Endothelial cell of umbilical vein (primary cell): ENCODE measurements at regions not wholly inside any gene's neighbourhood (a gene's known extent, or its start where the extent isn't known, plus 50 kb on each side); places are given as distances from the start of the nearest gene placed in this dataset.

Experiments
- BruUV-seq: library from RNA; stranded (reverse); fragments of 400-500 nt; replicated peaks from 2 replicates; lab custom pipeline; 2021; lab: Mats Ljungman, UMichigan
- CTCF ChIA-PET: fragments of 300-600, 350-600 bp; sonication (Branson Sonifier 250); formaldehyde crosslinking; loops from one replicate; lab custom pipeline; 2021; ENCODE audit warnings: antibody characterized with exemption, inconsistent platforms; lab: Charles Lee
- POLR2A ChIA-PET: fragments of 300-600, 350-600 bp; sonication (Branson Sonifier 250); formaldehyde crosslinking; loops from one replicate; lab custom pipeline; 2021; ENCODE audit warnings: antibody characterized with exemption, inconsistent platforms; lab: Charles Lee
- DNase-seq: peaks from one replicate; pipeline ENCODE4 v3.0.0-alpha.2; 2011; ENCODE audit warnings: low read depth, low spot score
- FAIRE-seq: peaks from 2 replicates; lab custom pipeline; 2011; peaks lifted over from hg19 to GRCh38; lab: Jason Lieb, UNC
- H2AFZ ChIP-seq: 2 replicates; pipeline ENCODE4 v1.6.0; 2012; ENCODE audit warnings: low read depth, low read length, control low read depth, inconsistent platforms
- H3K27ac ChIP-seq: 2 replicates; pipeline ENCODE4 v1.5.1; 2011; ENCODE audit warnings: low read depth, mild to moderate bottlenecking, control low read depth, low read length, moderate library complexity; ENCODE audit not compliant: insufficient read depth
- H3K27me3 ChIP-seq, 2 experiments: 2 replicates each; pipeline versions ENCODE4 v1.6.0 to v1.6.1; 2011; ENCODE audit warnings: low read length in 2 of 2, mixed read lengths in 1 of 2; ENCODE audit not compliant: control insufficient read depth in 2 of 2, insufficient read depth in 2 of 2
- H3K36me3 ChIP-seq, 2 experiments: 2 replicates in 1 of 2; 3 replicates in 1 of 2; pipeline ENCODE4 v1.5.1; 2011; ENCODE audit warnings: low read length in 2 of 2, mild to moderate bottlenecking in 1 of 2, moderate library complexity in 1 of 2; ENCODE audit not compliant: control insufficient read depth in 2 of 2, insufficient read depth in 2 of 2; ENCODE audit errors: extremely low read depth in 1 of 2
- H3K4me1 ChIP-seq: 3 replicates; pipeline ENCODE4 v1.5.1; 2011; ENCODE audit warnings: mild to moderate bottlenecking, low read length; ENCODE audit not compliant: control insufficient read depth, insufficient read depth; ENCODE audit errors: extremely low read depth
- H3K4me2 ChIP-seq: 2 replicates; pipeline ENCODE4 v1.6.1; 2011; ENCODE audit warnings: low read length, control low read depth, mixed read lengths; ENCODE audit not compliant: insufficient read depth
- H3K4me3 ChIP-seq, 3 experiments: fragments of 200-600 bp in 1 of 3; sonication (generic), shearing (Covaris generic) in 1 of 3; replicated peaks in 1 of 3; 2 replicates each; pipeline ENCODE4 v1.5.1; 2011 to 2016; ENCODE audit warnings: control low read depth in 3 of 3, low read length in 3 of 3, mild to moderate bottlenecking in 2 of 3, inconsistent platforms in 1 of 3, low read depth in 1 of 3, moderate library complexity in 1 of 3; ENCODE audit not compliant: insufficient read depth in 1 of 3
- H3K79me2 ChIP-seq: 2 replicates; pipeline ENCODE4 v1.6.0; 2012; ENCODE audit warnings: low read length, inconsistent platforms; ENCODE audit not compliant: control insufficient read depth, insufficient read depth
- H3K9ac ChIP-seq: replicated peaks from 2 replicates; pipeline ENCODE3; 2011; ENCODE audit warnings: low read length, control low read depth; ENCODE audit not compliant: insufficient read depth; ENCODE audit errors: extremely low read depth
- H3K9me1 ChIP-seq: replicated peaks from 3 replicates; pipeline ENCODE4 v1.6.0; 2011; ENCODE audit warnings: mild to moderate bottlenecking, low read length; ENCODE audit not compliant: control insufficient read depth, insufficient read depth; ENCODE audit errors: extremely low read depth
- H3K9me3 ChIP-seq: replicated peaks from 2 replicates; pipeline ENCODE4 v1.5.1; 2012; ENCODE audit warnings: low read length, inconsistent platforms; ENCODE audit not compliant: control insufficient read depth, insufficient read depth
- H4K20me1 ChIP-seq: replicated peaks from 2 replicates; pipeline ENCODE3; 2011; ENCODE audit warnings: mild to moderate bottlenecking, low read length; ENCODE audit not compliant: control insufficient read depth, insufficient read depth; ENCODE audit errors: extremely low read depth
- EZH2 ChIP-seq: IDR thresholded peaks from 2 replicates; pipeline ENCODE4 v1.6.1; 2012; ENCODE audit warnings: borderline replicate concordance, low read depth, mild to moderate bottlenecking, moderate library complexity, low read length, inconsistent platforms; ENCODE audit not compliant: severe bottlenecking
- FOS ChIP-seq: IDR thresholded peaks from 2 replicates; pipeline ENCODE4 v1.6.1; 2011; ENCODE audit warnings: mild to moderate bottlenecking, low read length, moderate library complexity, borderline replicate concordance; ENCODE audit not compliant: insufficient read depth
- GATA2 ChIP-seq: IDR thresholded peaks from 2 replicates; pipeline ENCODE4 v1.7.0; 2011; ENCODE audit warnings: low read depth, mild to moderate bottlenecking, moderate library complexity, mixed read lengths, low read length; ENCODE audit not compliant: insufficient read length, insufficient read depth
- JUN ChIP-seq: IDR thresholded peaks from 2 replicates; pipeline ENCODE4 v1.6.1; 2011; ENCODE audit warnings: borderline replicate concordance, low read depth; ENCODE audit not compliant: insufficient read length, insufficient read depth
- MYC ChIP-seq: IDR thresholded peaks from one replicate; pipeline ENCODE4 v1.6.1; 2011; ENCODE audit warnings: mild to moderate bottlenecking, low read depth, low read length
- POLR2A ChIP-seq: IDR thresholded peaks from 2 replicates; pipeline ENCODE4 v1.6.1; 2012; ENCODE audit warnings: low read depth, mild to moderate bottlenecking, control low read depth, low read length
- POLR2AphosphoS5 ChIP-seq: IDR thresholded peaks from 2 replicates; pipeline ENCODE4 v1.6.1; 2012; ENCODE audit warnings: low read depth, mild to moderate bottlenecking, control low read depth, low read length, moderate library complexity; ENCODE audit not compliant: insufficient read depth
- dilution Hi-C: fragments of 300-500 bp; cut with MboI; formaldehyde crosslinking; loops from one replicate; pipeline ENCODE4 v1.15.0; 2019; ENCODE audit warnings: low sequenced_read_pairs; ENCODE audit not compliant: extremely low pct_ligation_motif_present
- intact Hi-C: fragments of 100-400 bp; cut with micrococcal nuclease; formaldehyde crosslinking; loops from one replicate; pipeline ENCODE4 v1.10.0; 2022
- TF ChIP-seq, protein P1 (sequence below): IDR thresholded peaks from 2 replicates; pipeline ENCODE4 v1.6.1; 2011; ENCODE audit not compliant: insufficient read depth, insufficient read length
- TF ChIP-seq, protein P2 (sequence below), 2 donors: IDR thresholded peaks; 1 replicate in 1 of 2; 2 replicates in 1 of 2; pipeline ENCODE4 v1.5.1; 2011; ENCODE audit warnings: low read length in 2 of 2, mild to moderate bottlenecking in 2 of 2, moderate library complexity in 2 of 2, control low read depth in 1 of 2, inconsistent platforms in 1 of 2, low read depth in 1 of 2; ENCODE audit not compliant: insufficient read depth in 1 of 2; ENCODE audit errors: extremely low read depth in 1 of 2

GRCh38 chr5:69034898-69035297, 58.9 kb upstream of the SLC30A5 start:
- H3K27ac ChIP-seq, result no peak overlapping the region
- H3K27me3 ChIP-seq, result peaks cover 15 to 21% of the 10 kb centered on the region in 2 experiments
- H3K9ac ChIP-seq, result no peak overlapping the region
- no peak overlapping the region for H2AFZ ChIP-seq
- POLR2A ChIA-PET, result no interaction called here
- H4K20me1 ChIP-seq, result no peaks in the 10 kb centered on the region
- intact Hi-C loops, result no loop called here
- no peaks in the 10 kb centered on the region for H3K9me3 ChIP-seq
- no peaks in the 10 kb centered on the region for H3K79me2 ChIP-seq
- no peaks in the 10 kb centered on the region for H3K9me1 ChIP-seq
- CTCF ChIA-PET, result no interaction called here
- H3K4me3 ChIP-seq, result no peak overlapping the region
- no peaks in the 10 kb centered on the region for H3K36me3 ChIP-seq
- H3K4me1 ChIP-seq, result no peaks in the 10 kb centered on the region
- dilution Hi-C loops, result no loop called here
- peak; percentile 49 for FAIRE-seq
- H3K4me2 ChIP-seq, result no peak overlapping the region
- DNase-seq, result no peak
- BruUV-seq, result no TSS peak
- no peak for TF ChIP-seq GATA2
- TF ChIP-seq, protein P1, sequence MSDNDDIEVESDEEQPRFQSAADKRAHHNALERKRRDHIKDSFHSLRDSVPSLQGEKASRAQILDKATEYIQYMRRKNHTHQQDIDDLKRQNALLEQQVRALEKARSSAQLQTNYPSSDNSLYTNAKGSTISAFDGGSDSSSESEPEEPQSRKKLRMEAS, result no peak
- TF ChIP-seq POLR2A, result no peak
- no peak for TF ChIP-seq EZH2
- TF ChIP-seq MYC, result no peak
- TF ChIP-seq JUN, result no peak
- no peak for TF ChIP-seq FOS
- TF ChIP-seq, protein P2, sequence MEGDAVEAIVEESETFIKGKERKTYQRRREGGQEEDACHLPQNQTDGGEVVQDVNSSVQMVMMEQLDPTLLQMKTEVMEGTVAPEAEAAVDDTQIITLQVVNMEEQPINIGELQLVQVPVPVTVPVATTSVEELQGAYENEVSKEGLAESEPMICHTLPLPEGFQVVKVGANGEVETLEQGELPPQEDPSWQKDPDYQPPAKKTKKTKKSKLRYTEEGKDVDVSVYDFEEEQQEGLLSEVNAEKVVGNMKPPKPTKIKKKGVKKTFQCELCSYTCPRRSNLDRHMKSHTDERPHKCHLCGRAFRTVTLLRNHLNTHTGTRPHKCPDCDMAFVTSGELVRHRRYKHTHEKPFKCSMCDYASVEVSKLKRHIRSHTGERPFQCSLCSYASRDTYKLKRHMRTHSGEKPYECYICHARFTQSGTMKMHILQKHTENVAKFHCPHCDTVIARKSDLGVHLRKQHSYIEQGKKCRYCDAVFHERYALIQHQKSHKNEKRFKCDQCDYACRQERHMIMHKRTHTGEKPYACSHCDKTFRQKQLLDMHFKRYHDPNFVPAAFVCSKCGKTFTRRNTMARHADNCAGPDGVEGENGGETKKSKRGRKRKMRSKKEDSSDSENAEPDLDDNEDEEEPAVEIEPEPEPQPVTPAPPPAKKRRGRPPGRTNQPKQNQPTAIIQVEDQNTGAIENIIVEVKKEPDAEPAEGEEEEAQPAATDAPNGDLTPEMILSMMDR (IDR thresholded peaks at IDR 0.05; ENCODE audit: extremely low read depth in 1 of 2, insufficient read depth in 1 of 2, low read depth in 1 of 2, low read length in 2 of 2), result no peak
- no peak for TF ChIP-seq POLR2AphosphoS5
